ENCODE measurements at regions not wholly inside any gene's neighbourhood (a gene's known extent, or its start where the extent isn't known, plus 50 kb on each side); places are given as distances from the start of the nearest gene placed in this dataset.

GRCh38 chr1:208533746-208534598 lies 289.8 kb upstream of the PLXNA2 start:
- no peaks in the 10 kb centered on the region for H3K36me3 Mint-ChIP-seq (ENCODE audit: low read depth)

DNA sequence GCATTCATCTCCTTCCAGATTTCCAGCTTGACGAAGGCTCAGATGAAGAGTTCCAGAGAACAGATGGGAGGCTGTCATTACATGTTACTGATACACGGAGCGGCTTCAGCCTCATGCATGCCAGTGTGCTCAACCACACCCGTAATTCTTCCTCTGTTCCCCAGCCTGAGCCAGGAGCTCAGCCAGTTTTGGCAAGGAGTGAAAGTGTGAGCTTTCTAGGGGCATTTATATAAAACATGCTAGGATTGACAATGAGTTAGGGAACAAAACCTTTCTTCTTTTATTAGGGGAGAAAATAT lies 290.4 kb upstream of the PLXNA2 start:
- no peak for ATAC-seq

More at GRCh38 chr1:208533746-208534598, 289.8 kb upstream of the PLXNA2 start:
- no peaks in the 10 kb centered on the region for H3K9me3 Mint-ChIP-seq (ENCODE audit: insufficient read depth)
- H3K4me1 Mint-ChIP-seq (ENCODE audit: low read depth) = no peaks in the 10 kb centered on the region
- ATAC-seq (no peak), DNase-seq (no peak)
- no peak overlapping the region for H3K4me3 Mint-ChIP-seq
- H3K27me3 Mint-ChIP-seq (ENCODE audit: low read depth) = no peaks in the 10 kb centered on the region
- POLR2A ChIA-PET = no interaction called here
- no peak overlapping the region for H3K27ac Mint-ChIP-seq
- CTCF ChIA-PET = no interaction called here

DNA sequence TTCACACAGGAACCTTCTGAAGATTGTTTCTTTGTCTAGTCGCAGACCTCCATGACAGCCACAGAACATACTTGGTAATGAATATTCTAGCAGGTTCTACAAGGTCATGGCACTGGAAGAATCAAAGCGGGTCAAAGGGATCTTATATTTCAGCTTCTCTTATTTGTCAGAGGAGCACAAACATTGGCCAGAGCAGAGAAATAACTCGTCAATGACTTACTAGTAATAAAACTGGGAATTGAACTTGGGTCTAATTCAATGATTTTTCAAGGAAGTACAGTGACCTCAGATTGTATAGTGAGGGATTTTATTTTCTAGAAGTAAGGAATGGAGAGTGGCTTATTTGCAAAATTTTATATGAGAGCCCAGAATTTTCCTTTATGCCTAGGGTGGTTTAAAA lies 290.8 kb upstream of the PLXNA2 start:
- no peaks in the 10 kb centered on the region for H3K9me3 Mint-ChIP-seq (ENCODE audit: insufficient read depth)

More for the DNA sequence above, 290.4 kb upstream of the PLXNA2 start:
- H3K36me3 Mint-ChIP-seq (ENCODE audit: low read depth) = no peaks in the 10 kb centered on the region
- no peaks in the 10 kb centered on the region for H3K27me3 Mint-ChIP-seq (ENCODE audit: low read depth)
- H3K4me3 Mint-ChIP-seq = no peak overlapping the region
- H3K9me3 Mint-ChIP-seq (ENCODE audit: insufficient read depth) = no peaks in the 10 kb centered on the region
- no peaks in the 10 kb centered on the region for H3K4me1 Mint-ChIP-seq (ENCODE audit: low read depth)
- DNase-seq = no peak
- H3K27ac Mint-ChIP-seq = no peak overlapping the region
- CTCF ChIA-PET = no interaction called here
- POLR2A ChIA-PET = no interaction called here

GRCh38 chr1:208535511-208535910 lies 291.3 kb upstream of the PLXNA2 start:
- no peak overlapping the region for H3K27ac Mint-ChIP-seq
- H3K9me3 Mint-ChIP-seq (ENCODE audit: insufficient read depth) = no peaks in the 10 kb centered on the region
- no peak for ATAC-seq

More for the DNA sequence above, 290.8 kb upstream of the PLXNA2 start:
- ATAC-seq (no peak), DNase-seq (no peak)
- CTCF ChIA-PET = no interaction called here
- Mint-ChIP-seq H3K27ac (no peak overlapping the region), H3K36me3 (ENCODE audit: low read depth) (no peaks in the 10 kb centered on the region), H3K27me3 (ENCODE audit: low read depth) (no peaks in the 10 kb centered on the region), H3K4me1 (ENCODE audit: low read depth) (no peaks in the 10 kb centered on the region), H3K4me3 (no peak overlapping the region)
- POLR2A ChIA-PET = no interaction called here

GRCh38 chr1:208536212-208536611 lies 292.0 kb upstream of the PLXNA2 start:
- no peaks in the 10 kb centered on the region for H3K9me3 Mint-ChIP-seq (ENCODE audit: insufficient read depth)
- ATAC-seq (no peak), DNase-seq (no peak)
- H3K36me3 Mint-ChIP-seq (ENCODE audit: low read depth) = no peaks in the 10 kb centered on the region
- H3K4me3 Mint-ChIP-seq = no peak overlapping the region
- no peaks in the 10 kb centered on the region for H3K4me1 Mint-ChIP-seq (ENCODE audit: low read depth)
- POLR2A ChIA-PET = no interaction called here
- CTCF ChIA-PET = no interaction called here
- no peaks in the 10 kb centered on the region for H3K27me3 Mint-ChIP-seq (ENCODE audit: low read depth)
- H3K27ac Mint-ChIP-seq = no peak overlapping the region

More at GRCh38 chr1:208535511-208535910, 291.3 kb upstream of the PLXNA2 start:
- no peak overlapping the region for H3K4me3 Mint-ChIP-seq
- no peaks in the 10 kb centered on the region for H3K36me3 Mint-ChIP-seq (ENCODE audit: low read depth)
- DNase-seq = no peak
- ChIA-PET POLR2A (no interaction called here), CTCF (no interaction called here)
- H3K4me1 Mint-ChIP-seq (ENCODE audit: low read depth) = no peaks in the 10 kb centered on the region
- no peaks in the 10 kb centered on the region for H3K27me3 Mint-ChIP-seq (ENCODE audit: low read depth)

DNA sequence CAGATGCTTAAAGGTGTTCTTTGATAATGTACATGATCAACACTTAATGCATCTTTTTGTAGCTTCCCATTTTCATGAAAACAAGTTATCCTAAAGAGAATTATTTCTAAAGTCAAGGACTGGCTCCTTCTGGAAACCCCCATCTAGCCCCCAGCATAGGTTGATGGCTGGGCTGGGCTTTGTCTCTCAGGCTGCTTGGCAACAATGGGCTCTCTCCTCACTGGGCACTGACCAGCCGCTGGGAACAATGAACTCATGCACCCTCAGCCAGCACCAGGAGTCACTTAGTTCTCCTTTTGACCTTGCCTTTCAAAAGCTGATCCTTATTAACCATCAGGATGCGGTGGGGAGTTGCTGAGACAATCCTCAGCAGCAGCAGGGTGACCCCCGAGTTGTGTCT lies 293.0 kb upstream of the PLXNA2 start:
- no peak for DNase-seq
- H3K27ac Mint-ChIP-seq = no peak overlapping the region

GRCh38 chr1:208538078-208538477 lies 293.9 kb upstream of the PLXNA2 start:
- Mint-ChIP-seq H3K4me1 (ENCODE audit: low read depth) (no peaks in the 10 kb centered on the region), H3K36me3 (ENCODE audit: low read depth) (no peaks in the 10 kb centered on the region), H3K9me3 (ENCODE audit: insufficient read depth) (no peaks in the 10 kb centered on the region), H3K27ac (no peak overlapping the region), H3K27me3 (ENCODE audit: low read depth) (no peaks in the 10 kb centered on the region), H3K4me3 (no peak overlapping the region)
- ChIA-PET CTCF (no interaction called here), POLR2A (no interaction called here)
- DNase-seq = no peak
- ATAC-seq = no peak

More for the DNA sequence above, 293.0 kb upstream of the PLXNA2 start:
- no peaks in the 10 kb centered on the region for H3K9me3 Mint-ChIP-seq (ENCODE audit: insufficient read depth)
- no peak overlapping the region for H3K4me3 Mint-ChIP-seq
- H3K27me3 Mint-ChIP-seq (ENCODE audit: low read depth) = no peaks in the 10 kb centered on the region
- ChIA-PET POLR2A (no interaction called here), CTCF (no interaction called here)
- no peak for ATAC-seq
- no peaks in the 10 kb centered on the region for H3K4me1 Mint-ChIP-seq (ENCODE audit: low read depth)
- no peaks in the 10 kb centered on the region for H3K36me3 Mint-ChIP-seq (ENCODE audit: low read depth)

DNA sequence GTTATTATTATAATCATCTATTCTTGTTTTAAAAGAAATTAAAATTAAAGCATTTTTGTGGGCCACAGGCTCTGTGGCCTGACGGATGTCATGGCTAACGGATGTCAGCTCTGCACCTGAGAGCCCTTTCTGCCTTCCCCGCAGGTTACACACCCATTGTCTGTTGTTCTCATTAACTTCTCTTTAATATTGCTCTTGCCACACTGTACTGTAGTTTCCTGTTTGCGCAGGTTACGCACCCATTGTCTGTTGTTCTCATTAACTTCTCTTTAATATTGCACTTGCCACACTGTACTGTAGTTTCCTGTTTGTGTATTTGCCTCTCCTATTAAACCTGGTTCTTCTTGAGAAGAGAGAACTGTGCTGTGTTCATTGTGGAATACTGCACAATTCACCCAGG lies 294.4 kb upstream of the PLXNA2 start:
- no peak for DNase-seq
- Mint-ChIP-seq H3K36me3 (ENCODE audit: low read depth) (no peaks in the 10 kb centered on the region), H3K27me3 (ENCODE audit: low read depth) (no peaks in the 10 kb centered on the region)

DNA sequence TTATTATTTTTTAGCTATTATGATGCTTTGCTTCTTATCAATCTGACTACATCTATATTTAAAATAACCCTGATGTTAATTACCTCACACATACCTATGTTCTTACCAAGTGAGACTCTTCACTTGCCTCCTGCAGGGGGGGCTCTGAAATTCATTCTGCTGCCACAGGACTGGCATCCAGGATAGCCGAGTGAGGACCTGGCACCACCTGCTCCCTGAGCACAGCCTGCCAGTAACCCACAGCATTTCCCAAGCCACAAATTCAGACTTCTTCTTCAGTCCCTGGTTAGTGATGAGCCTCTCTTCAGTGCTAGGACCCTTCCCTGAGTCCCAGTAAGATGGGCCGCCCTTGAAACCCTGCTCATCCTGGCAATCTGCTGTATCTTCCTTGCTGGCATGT lies 296.5 kb upstream of the PLXNA2 start:
- Mint-ChIP-seq H3K9me3 (ENCODE audit: insufficient read depth) (no peaks in the 10 kb centered on the region), H3K36me3 (ENCODE audit: low read depth) (no peaks in the 10 kb centered on the region), H3K4me3 (no peak overlapping the region), H3K4me1 (ENCODE audit: low read depth) (no peaks in the 10 kb centered on the region), H3K27me3 (ENCODE audit: low read depth) (no peaks in the 10 kb centered on the region), H3K27ac (no peak overlapping the region)
- DNase-seq = no peak
- ATAC-seq = no peak
- ChIA-PET POLR2A (no interaction called here), CTCF (no interaction called here)

More for the DNA sequence above, 294.4 kb upstream of the PLXNA2 start:
- ATAC-seq = no peak
- Mint-ChIP-seq H3K4me3 (no peak overlapping the region), H3K9me3 (ENCODE audit: insufficient read depth) (no peaks in the 10 kb centered on the region), H3K4me1 (ENCODE audit: low read depth) (no peaks in the 10 kb centered on the region), H3K27ac (no peak overlapping the region)
- ChIA-PET POLR2A (no interaction called here), CTCF (no interaction called here)

- Mint-ChIP-seq H3K36me3 (ENCODE audit: low read depth) (no peaks in the 10 kb centered on the region), H3K27ac (no peak overlapping the region), H3K4me1 (ENCODE audit: low read depth) (no peaks in the 10 kb centered on the region), H3K4me3 (no peak overlapping the region), H3K27me3 (ENCODE audit: low read depth) (no peaks in the 10 kb centered on the region), H3K9me3 (ENCODE audit: insufficient read depth) (no peaks in the 10 kb centered on the region)
- DNase-seq = no peak
- no peak for ATAC-seq
- CTCF ChIA-PET = no interaction called here
- POLR2A ChIA-PET = no interaction called here
These were observed 297.2 kb upstream of the PLXNA2 start for GRCh38 chr1:208541225-208541855.

- no peaks in the 10 kb centered on the region for H3K9me3 Mint-ChIP-seq (ENCODE audit: insufficient read depth)
- H3K4me3 Mint-ChIP-seq = no peak overlapping the region
- no peak for DNase-seq
- no peaks in the 10 kb centered on the region for H3K27me3 Mint-ChIP-seq (ENCODE audit: low read depth)
- ATAC-seq = no peak
- CTCF ChIA-PET = no interaction called here
- no peak overlapping the region for H3K27ac Mint-ChIP-seq
- H3K4me1 Mint-ChIP-seq (ENCODE audit: low read depth) = no peaks in the 10 kb centered on the region
- POLR2A ChIA-PET = no interaction called here
- H3K36me3 Mint-ChIP-seq (ENCODE audit: low read depth) = no peaks in the 10 kb centered on the region
These were observed 298.1 kb upstream of the PLXNA2 start for GRCh38 chr1:208542309-208542708.

GRCh38 chr1:208544053-208544452 lies 299.9 kb upstream of the PLXNA2 start:
- CTCF ChIA-PET = no interaction called here
- no peaks in the 10 kb centered on the region for H3K27me3 Mint-ChIP-seq (ENCODE audit: low read depth)
- no peaks in the 10 kb centered on the region for H3K4me1 Mint-ChIP-seq (ENCODE audit: low read depth)
- POLR2A ChIA-PET = no interaction called here
- no peaks in the 10 kb centered on the region for H3K36me3 Mint-ChIP-seq (ENCODE audit: low read depth)
- H3K4me3 Mint-ChIP-seq = no peak overlapping the region
- ATAC-seq (no peak), DNase-seq (no peak)
- no peak overlapping the region for H3K27ac Mint-ChIP-seq
- H3K9me3 Mint-ChIP-seq (ENCODE audit: insufficient read depth) = no peaks in the 10 kb centered on the region

GRCh38 chr1:208544794-208545193 lies 300.6 kb upstream of the PLXNA2 start:
- POLR2A ChIA-PET = no interaction called here

More at GRCh38 chr1:208544794-208545193, 300.6 kb upstream of the PLXNA2 start:
- no peak overlapping the region for H3K27ac Mint-ChIP-seq
- ATAC-seq (no peak), DNase-seq (no peak)
- H3K4me3 Mint-ChIP-seq = no peak overlapping the region
- no peaks in the 10 kb centered on the region for H3K4me1 Mint-ChIP-seq (ENCODE audit: low read depth)
- peaks cover 2% of the 10 kb centered on the region for H3K27me3 Mint-ChIP-seq (ENCODE audit: low read depth)
- H3K9me3 Mint-ChIP-seq (ENCODE audit: insufficient read depth) = no peaks in the 10 kb centered on the region
- CTCF ChIA-PET = no interaction called here
- H3K36me3 Mint-ChIP-seq (ENCODE audit: low read depth) = no peaks in the 10 kb centered on the region
